HG02678 (cell line): ENCODE measurements at regions not wholly inside any gene's neighbourhood (a gene's known extent, or its start where the extent isn't known, plus 50 kb on each side); places are given as distances from the start of the nearest gene placed in this dataset.

Experiments used
- ATAC-seq: cut with Tn5 transposase; IDR thresholded peaks from one replicate; pipeline ENCODE4 v1.9.1; 2021; ENCODE audit warnings: mild to moderate bottlenecking, moderate library complexity; ENCODE audit not compliant: unreplicated experiment

- ATAC-seq, result no peak
Observed at GRCh38 chr12:85733221-85733840, 102.9 kb downstream of the RASSF9 start.

GRCh38 chr12:85733984-85734383 is 102.2 kb downstream of the RASSF9 start:
- ATAC-seq, result no peak

DNA sequence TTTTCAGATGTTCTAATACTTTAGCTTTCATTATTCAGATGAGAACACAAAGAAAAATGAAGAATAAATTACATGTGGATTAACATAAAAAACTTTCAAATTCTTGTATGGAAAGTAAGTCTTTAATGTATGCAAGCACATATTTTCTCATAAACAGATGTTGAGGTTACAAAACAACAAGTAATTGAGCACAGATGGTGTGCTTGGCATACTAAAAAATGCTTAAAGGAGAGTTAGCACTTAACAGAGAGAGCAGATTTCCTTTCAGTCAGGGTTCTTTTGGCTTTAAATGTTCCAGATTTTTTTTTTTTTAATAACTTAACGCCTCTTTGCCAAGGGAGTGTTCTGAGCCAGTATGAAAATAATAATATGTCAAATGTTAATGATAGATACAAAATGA is 96.0 kb downstream of the RASSF9 start:
- no peak for ATAC-seq

DNA sequence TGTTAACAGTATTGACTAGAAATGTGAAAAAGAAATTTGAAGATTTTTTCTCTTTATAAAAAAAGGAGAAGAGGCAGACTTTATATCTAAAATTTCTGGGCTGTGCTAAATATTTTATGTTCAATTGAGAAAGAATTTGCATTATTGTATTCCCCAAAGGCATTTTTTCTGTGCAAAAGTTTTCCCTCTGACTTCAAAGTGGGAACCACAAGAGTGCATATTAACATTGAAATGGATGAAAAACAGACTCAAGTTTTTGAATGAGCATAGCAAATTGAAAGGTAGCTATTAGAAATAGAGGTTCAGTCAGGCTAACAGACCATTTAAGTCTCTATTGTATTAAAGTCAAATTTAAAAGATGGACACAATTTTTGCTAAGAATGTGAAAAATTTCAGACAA is 95.2 kb downstream of the RASSF9 start:
- ATAC-seq, result no peak

DNA sequence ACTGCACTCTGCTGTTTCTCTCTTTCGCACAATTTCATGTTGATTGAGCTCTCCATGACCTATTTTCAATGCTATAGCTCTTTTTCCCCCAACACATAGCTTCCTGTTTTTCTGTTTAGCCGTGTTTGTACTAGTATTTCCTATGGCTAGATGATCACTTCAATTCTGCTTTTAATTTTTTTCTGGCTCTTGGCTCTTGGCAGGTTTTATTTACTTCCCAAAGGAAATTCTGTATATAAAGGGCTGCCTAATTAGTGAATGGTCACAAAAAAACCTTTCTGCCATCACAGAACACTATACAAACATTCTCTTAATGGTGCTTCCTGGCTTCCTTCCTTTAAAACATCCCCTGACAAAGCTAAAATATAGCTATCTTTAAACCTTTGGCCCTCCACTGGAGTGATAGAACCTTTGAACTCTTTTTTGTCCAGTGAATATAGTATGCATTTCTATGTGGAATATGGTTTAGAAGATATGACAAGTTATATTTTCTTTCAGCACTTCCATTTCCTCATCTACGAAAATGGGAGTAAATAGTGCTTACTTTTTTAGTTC is 88.2 kb downstream of the RASSF9 start:
- no peak for ATAC-seq
